Prostate gland (tissue), 2 donors: ENCODE measurements at regions not wholly inside any gene's neighbourhood (a gene's known extent, or its start where the extent isn't known, plus 50 kb on each side); places are given as distances from the start of the nearest gene placed in this dataset.

Source experiments
- POLR2A ChIP-seq: fragments of 450-650 bp; IDR thresholded peaks from one replicate; pipeline ENCODE4 v1.6.1; 2016; ENCODE audit warnings: antibody characterized with exemption, mild to moderate bottlenecking
- TF ChIP-seq, protein P1 (sequence below), 4 experiments: fragments of 200-600 bp in 2 of 4; fragments of 450-650 bp in 2 of 4; sonication (generic) in 2 of 4; IDR thresholded peaks; 1 replicate in 3 of 4; 2 replicates in 1 of 4; pipeline ENCODE4 v1.5.1; 2016 to 2019; ENCODE audit warnings: antibody characterized with exemption in 4 of 4, mild to moderate bottlenecking in 2 of 4, moderate library complexity in 2 of 4

GRCh38 chr11:44383246-44383645 is 73.3 kb upstream of the ALX4 start:
- TF ChIP-seq, protein P1, sequence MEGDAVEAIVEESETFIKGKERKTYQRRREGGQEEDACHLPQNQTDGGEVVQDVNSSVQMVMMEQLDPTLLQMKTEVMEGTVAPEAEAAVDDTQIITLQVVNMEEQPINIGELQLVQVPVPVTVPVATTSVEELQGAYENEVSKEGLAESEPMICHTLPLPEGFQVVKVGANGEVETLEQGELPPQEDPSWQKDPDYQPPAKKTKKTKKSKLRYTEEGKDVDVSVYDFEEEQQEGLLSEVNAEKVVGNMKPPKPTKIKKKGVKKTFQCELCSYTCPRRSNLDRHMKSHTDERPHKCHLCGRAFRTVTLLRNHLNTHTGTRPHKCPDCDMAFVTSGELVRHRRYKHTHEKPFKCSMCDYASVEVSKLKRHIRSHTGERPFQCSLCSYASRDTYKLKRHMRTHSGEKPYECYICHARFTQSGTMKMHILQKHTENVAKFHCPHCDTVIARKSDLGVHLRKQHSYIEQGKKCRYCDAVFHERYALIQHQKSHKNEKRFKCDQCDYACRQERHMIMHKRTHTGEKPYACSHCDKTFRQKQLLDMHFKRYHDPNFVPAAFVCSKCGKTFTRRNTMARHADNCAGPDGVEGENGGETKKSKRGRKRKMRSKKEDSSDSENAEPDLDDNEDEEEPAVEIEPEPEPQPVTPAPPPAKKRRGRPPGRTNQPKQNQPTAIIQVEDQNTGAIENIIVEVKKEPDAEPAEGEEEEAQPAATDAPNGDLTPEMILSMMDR (IDR thresholded peaks at IDR 0.05): no peak
- no peak for TF ChIP-seq POLR2A
